ENCODE measurements at regions not wholly inside any gene's neighbourhood (a gene's known extent, or its start where the extent isn't known, plus 50 kb on each side); places are given as distances from the start of the nearest gene placed in this dataset.

DNA sequence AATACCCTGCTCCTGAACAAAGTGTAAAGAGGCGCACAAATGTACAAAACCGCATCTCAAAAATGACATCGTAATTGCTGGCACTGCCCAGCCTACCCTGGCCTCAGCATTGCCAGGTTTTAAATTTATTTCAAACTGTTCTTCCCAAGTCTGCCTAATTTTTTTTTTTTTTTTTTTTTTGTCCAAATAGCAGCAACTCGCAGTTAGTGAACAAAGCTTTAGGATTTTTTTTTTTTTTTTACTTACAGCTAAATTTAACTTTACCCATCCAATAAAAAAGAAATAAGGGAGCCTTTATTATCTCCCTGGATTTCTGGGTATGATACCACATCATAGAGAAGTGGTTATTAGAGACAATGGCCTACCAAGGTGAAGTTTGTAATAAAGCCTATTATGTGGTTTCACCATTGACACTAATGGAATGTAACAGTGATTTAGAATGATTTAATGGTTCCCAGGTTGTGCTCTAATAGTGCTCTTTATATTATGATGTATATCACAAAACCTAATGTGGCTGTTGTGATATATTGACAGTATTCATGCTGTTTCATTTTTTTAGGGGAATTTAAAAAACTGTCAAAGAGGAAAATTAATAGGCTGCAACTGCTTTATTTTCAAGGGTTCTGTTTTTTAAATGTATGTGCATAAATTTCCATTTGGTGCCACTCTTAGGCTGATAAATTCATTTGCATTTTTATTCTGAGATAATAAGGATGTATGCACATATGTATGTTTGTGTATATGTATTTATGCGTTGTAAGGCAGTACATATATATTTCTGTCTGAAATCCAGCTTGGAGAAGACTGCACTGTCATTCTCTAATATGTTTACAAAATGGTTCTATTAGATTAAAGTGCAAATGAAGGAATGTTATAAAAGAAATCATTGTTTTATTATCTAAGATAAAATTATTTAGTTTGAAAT is 309.0 kb downstream of the TFEC start:
- no peaks in the 10 kb centered on the region for H3K23me2 ChIP-seq (ENCODE audit: low read depth, low read length)
- no peak overlapping the region for H3K14ac ChIP-seq (ENCODE audit: insufficient read length)
- H3K4me1 ChIP-seq (replicated peaks in 1 of 4; ENCODE audit: control insufficient read depth in 3 of 4, insufficient read depth in 4 of 4, low read length in 3 of 4), result no peaks in the 10 kb centered on the region
- H4K5ac ChIP-seq (ENCODE audit: insufficient read length, low read depth, low read length), result no peak overlapping the region
- no peak overlapping the region for H3K9ac ChIP-seq (replicated peaks in 1 of 4; ENCODE audit: extremely low read depth in 1 of 4, low read depth in 3 of 4, low read length in 3 of 4)
- FAIRE-seq (no peak), DNase-seq (ENCODE audit: low read depth in 1 of 2, low spot score in 2 of 2) (no peak)
- no peak overlapping the region for H2BK20ac ChIP-seq (ENCODE audit: low read length)
- no peaks in the 10 kb centered on the region for H3K36me3 ChIP-seq (ENCODE audit: control insufficient read depth in 2 of 4, insufficient read depth in 4 of 4, low read length in 3 of 4)
- H2BK120ac ChIP-seq (replicated peaks; ENCODE audit: low read depth, low read length), result no peak overlapping the region
- H3K4ac ChIP-seq (replicated peaks; ENCODE audit: insufficient read length, low read depth, low read length), result no peak overlapping the region
- 92% methylated on average over 4 of the region's 5 CpGs; no CpG with 5 or more reads in 1 of the 2 experiments for WGBS, 2 experiments (ENCODE audit: extremely low coverage in 1 of 2, insufficient coverage in 1 of 2, insufficient read length in 1 of 2, insufficient replicate concordance in 2 of 2, low coverage in 1 of 2, low lambda C conversion rate in 2 of 2, missing lambda C conversion rate in 1 of 2)
- H2BK15ac ChIP-seq (ENCODE audit: low read length), result no peak overlapping the region
- no peak overlapping the region for H3K56ac ChIP-seq (replicated peaks; ENCODE audit: insufficient read length, low read depth, low read length)
- no peak overlapping the region for H4K8ac ChIP-seq (ENCODE audit: extremely low read depth, insufficient read depth, low read length)
- H2BK12ac ChIP-seq (ENCODE audit: low read depth, low read length), result no peak overlapping the region
- no peak overlapping the region for H3K4me3 ChIP-seq (ENCODE audit: extremely low read depth in 1 of 4, insufficient read depth in 2 of 4, low read depth in 3 of 4, low read length in 4 of 4)
- POLR2A ChIA-PET (ENCODE audit: partially characterized antibody), result no interaction called here
- H4K20me1 ChIP-seq (replicated peaks in 1 of 2; ENCODE audit: control insufficient read depth in 1 of 2, insufficient read depth in 2 of 2, low read length in 2 of 2), result no peaks in the 10 kb centered on the region
- H3K27me3 ChIP-seq (replicated peaks in 1 of 4; ENCODE audit: control insufficient read depth in 3 of 4, extremely low read depth in 1 of 4, insufficient read depth in 3 of 4, low read length in 3 of 4), result no peaks in the 10 kb centered on the region
- CTCF ChIA-PET (ENCODE audit: partially characterized antibody), result interaction anchor here (0.9 to 2.3 kb wide), 2 partner anchors 41 to 430 kb away, joined by 3 to 8 read pairs; no protein-coding TSS in a partner anchor
- H2AK5ac ChIP-seq (ENCODE audit: low read depth, low read length), result no peak overlapping the region
- H3K79me2 ChIP-seq (ENCODE audit: control insufficient read depth in 1 of 2, insufficient read depth in 2 of 2, low read length in 2 of 2), result no peaks in the 10 kb centered on the region
- H3K18ac ChIP-seq (ENCODE audit: extremely low read depth, low read length), result no peak overlapping the region
- no peak overlapping the region for H2BK5ac ChIP-seq (ENCODE audit: low read depth, low read length)
- no peak overlapping the region for H2AFZ ChIP-seq (ENCODE audit: low read length)
- no peaks in the 10 kb centered on the region for H3K9me3 ChIP-seq (ENCODE audit: insufficient read depth in 2 of 2, low read depth in 1 of 2, low read length in 1 of 2)
- no peak overlapping the region for H3K23ac ChIP-seq (ENCODE audit: insufficient read length)
- no peak overlapping the region for H3K27ac ChIP-seq (ENCODE audit: low read depth, low read length)
- no peak overlapping the region for H3K4me2 ChIP-seq (ENCODE audit: insufficient read depth in 1 of 2, low read depth in 2 of 2, low read length in 2 of 2)
- H3K79me1 ChIP-seq (ENCODE audit: low read depth, low read length), result no peaks in the 10 kb centered on the region
- H4K91ac ChIP-seq (replicated peaks; ENCODE audit: insufficient read length, low read length), result no peak overlapping the region
- TF ChIP-seq GABPA (IDR thresholded peaks at IDR 0.05; ENCODE audit: borderline replicate concordance, insufficient read depth, low read length), result no peak
- TF ChIP-seq JUND (IDR thresholded peaks at IDR 0.05; ENCODE audit: low read length), result no peak
